Hepatocyte (in vitro differentiated cells): ENCODE measurements at regions not wholly inside any gene's neighbourhood (a gene's known extent, or its start where the extent isn't known, plus 50 kb on each side); places are given as distances from the start of the nearest gene placed in this dataset.
"Not testable (repeated sequence)": the region's sequence is repeated elsewhere in the genome, so short reads cannot be mapped to it uniquely, and the experiment has no call there.

Experiments used
- DNase-seq: peaks from one replicate; pipeline ENCODE4 v3.0.0-alpha.2; 2016; ENCODE audit warnings: low spot score
- H2AFZ ChIP-seq: fragments of 200-600 bp; sonication (generic); 2 replicates; pipeline ENCODE4 v1.6.0; 2016; ENCODE audit warnings: antibody characterized with exemption, mild to moderate bottlenecking
- H3K27ac ChIP-seq: fragments of 200-600 bp; sonication (generic); 2 replicates; pipeline ENCODE4 v1.5.1; 2016; ENCODE audit warnings: mild to moderate bottlenecking
- H3K27me3 ChIP-seq: fragments of 200-600 bp; sonication (generic); 2 replicates; pipeline ENCODE4 v1.6.1; 2016
- H3K36me3 ChIP-seq: fragments of 200-600 bp; sonication (generic); replicated peaks from 2 replicates; pipeline ENCODE4 v1.5.1; 2016; ENCODE audit warnings: low read depth; ENCODE audit not compliant: insufficient read depth
- H3K4me1 ChIP-seq: fragments of 200-600 bp; sonication (generic); 2 replicates; pipeline ENCODE4 v1.5.1; 2016; ENCODE audit warnings: mild to moderate bottlenecking, moderate library complexity; ENCODE audit not compliant: insufficient read depth
- H3K4me2 ChIP-seq: fragments of 200-600 bp; sonication (generic); 2 replicates; pipeline ENCODE4 v1.6.0; 2016
- H3K4me3 ChIP-seq: fragments of 200-600 bp; sonication (generic); 2 replicates; pipeline ENCODE4 v1.5.1; 2016; ENCODE audit warnings: mild to moderate bottlenecking
- H3K79me2 ChIP-seq: fragments of 200-600 bp; sonication (generic); 2 replicates; pipeline ENCODE4 v1.6.0; 2017; ENCODE audit warnings: mild to moderate bottlenecking
- H3K9me2 ChIP-seq: fragments of 200-600 bp; sonication (generic); replicated peaks from 2 replicates; pipeline ENCODE4 v1.6.0; 2017; ENCODE audit warnings: mild to moderate bottlenecking; ENCODE audit not compliant: insufficient read depth
- H3K9me3 ChIP-seq: fragments of 200-600 bp; sonication (generic); 2 replicates; pipeline ENCODE4 v1.5.1; 2016; ENCODE audit warnings: low read depth, mild to moderate bottlenecking
- H4K20me1 ChIP-seq: fragments of 200-600 bp; sonication (generic); 2 replicates; pipeline ENCODE4 v1.6.0; 2016; ENCODE audit warnings: mild to moderate bottlenecking; ENCODE audit not compliant: insufficient read depth, poor library complexity, severe bottlenecking
- EZH2 ChIP-seq: fragments of 200-600 bp; sonication (generic); IDR thresholded peaks from 2 replicates; pipeline ENCODE4 v1.6.1; 2016; ENCODE audit warnings: antibody characterized with exemption, mild to moderate bottlenecking, borderline replicate concordance
- EZH2phosphoT487 ChIP-seq: fragments of 200-600 bp; sonication (generic); IDR thresholded peaks from one replicate; pipeline ENCODE4 v1.6.1; 2018; ENCODE audit warnings: antibody characterized with exemption, mild to moderate bottlenecking, low read depth, moderate library complexity; ENCODE audit not compliant: unreplicated experiment, severe bottlenecking
- WGBS: methylation state at CpG from one replicate; pipeline ENCODE4 v1.1.6; 2016; ENCODE audit warnings: low lambda C conversion rate; ENCODE audit errors: missing lambda C conversion rate; 5-methylcytosine and 5-hydroxymethylcytosine counted together
- TF ChIP-seq, protein P1 (sequence below): fragments of 200-600 bp; sonication (generic); IDR thresholded peaks from 2 replicates; pipeline ENCODE4 v1.5.1; 2016; ENCODE audit warnings: antibody characterized with exemption, mild to moderate bottlenecking; ENCODE audit not compliant: poor library complexity

DNA sequence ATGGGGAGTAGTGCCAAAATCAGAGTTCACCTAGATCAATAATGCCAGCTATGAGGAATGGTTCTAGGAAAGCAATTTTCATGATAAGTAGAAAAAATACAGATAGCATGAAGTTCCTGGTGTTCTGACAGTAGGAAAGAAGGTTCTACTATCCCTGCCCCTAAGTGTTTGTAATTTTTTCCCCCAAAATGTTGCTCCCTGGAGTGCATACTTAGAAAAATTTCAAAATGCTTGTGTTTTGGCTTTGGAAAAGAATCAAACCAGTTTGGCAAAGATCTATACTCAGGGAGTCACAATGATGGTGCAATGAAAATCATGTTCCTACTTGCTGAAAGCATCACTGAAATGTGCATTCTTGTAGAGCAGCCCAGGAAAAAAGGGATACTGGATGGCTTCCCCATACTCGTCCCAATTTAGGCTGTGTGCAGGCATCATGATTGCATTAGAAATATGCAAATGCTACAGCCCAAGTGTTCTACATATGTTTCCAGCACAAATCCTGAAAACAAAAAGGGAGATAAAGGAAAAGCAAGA, 74.7 kb downstream of the LPAR4 start:
- DNase-seq, result no peak
- H2AFZ ChIP-seq, result no peak overlapping the region

DNA sequence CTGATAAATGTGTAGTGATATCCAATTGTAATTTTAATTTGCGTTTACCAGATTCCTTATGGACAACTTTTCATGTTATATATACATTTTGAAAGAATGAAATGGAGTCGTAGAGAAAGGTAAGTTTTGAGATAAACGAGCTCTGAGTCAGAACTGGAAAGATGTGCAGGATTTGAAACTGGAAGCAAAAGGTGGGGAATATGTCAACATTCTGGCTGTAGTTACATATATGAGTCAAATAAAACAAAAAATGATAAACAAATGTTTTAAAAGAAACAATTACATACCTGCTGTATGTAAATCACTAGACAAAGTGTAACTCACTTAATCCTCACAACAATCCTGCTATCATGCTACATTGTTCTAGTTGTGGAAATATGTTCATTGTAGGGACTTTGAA, 84.0 kb downstream of the LPAR4 start:
- Histone ChIP-seq H3K79me2 (no peaks in the 10 kb centered on the region), H3K4me1 (no peaks in the 10 kb centered on the region), H4K20me1 (no peaks in the 10 kb centered on the region), H3K27ac (no peak overlapping the region), H3K27me3 (no peaks in the 10 kb centered on the region), H3K9me3 (no peaks in the 10 kb centered on the region), H2AFZ (no peak overlapping the region), H3K4me3 (no peak overlapping the region), H3K36me3 (no peaks in the 10 kb centered on the region), H3K9me2 (no peaks in the 10 kb centered on the region), H3K4me2 (no peak overlapping the region)
- no peak for DNase-seq
- WGBS, result 69% methylated on average over 3 of the region's 3 CpGs
- no peak for TF ChIP-seq EZH2phosphoT487
- no peak for TF ChIP-seq EZH2
- TF ChIP-seq, protein P1, sequence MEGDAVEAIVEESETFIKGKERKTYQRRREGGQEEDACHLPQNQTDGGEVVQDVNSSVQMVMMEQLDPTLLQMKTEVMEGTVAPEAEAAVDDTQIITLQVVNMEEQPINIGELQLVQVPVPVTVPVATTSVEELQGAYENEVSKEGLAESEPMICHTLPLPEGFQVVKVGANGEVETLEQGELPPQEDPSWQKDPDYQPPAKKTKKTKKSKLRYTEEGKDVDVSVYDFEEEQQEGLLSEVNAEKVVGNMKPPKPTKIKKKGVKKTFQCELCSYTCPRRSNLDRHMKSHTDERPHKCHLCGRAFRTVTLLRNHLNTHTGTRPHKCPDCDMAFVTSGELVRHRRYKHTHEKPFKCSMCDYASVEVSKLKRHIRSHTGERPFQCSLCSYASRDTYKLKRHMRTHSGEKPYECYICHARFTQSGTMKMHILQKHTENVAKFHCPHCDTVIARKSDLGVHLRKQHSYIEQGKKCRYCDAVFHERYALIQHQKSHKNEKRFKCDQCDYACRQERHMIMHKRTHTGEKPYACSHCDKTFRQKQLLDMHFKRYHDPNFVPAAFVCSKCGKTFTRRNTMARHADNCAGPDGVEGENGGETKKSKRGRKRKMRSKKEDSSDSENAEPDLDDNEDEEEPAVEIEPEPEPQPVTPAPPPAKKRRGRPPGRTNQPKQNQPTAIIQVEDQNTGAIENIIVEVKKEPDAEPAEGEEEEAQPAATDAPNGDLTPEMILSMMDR, result no peak

More for the DNA sequence above, 74.7 kb downstream of the LPAR4 start:
- Histone ChIP-seq H3K27me3 (no peaks in the 10 kb centered on the region), H3K9me3 (no peaks in the 10 kb centered on the region), H3K27ac (no peak overlapping the region), H4K20me1 (no peaks in the 10 kb centered on the region), H3K79me2 (no peaks in the 10 kb centered on the region), H3K9me2 (no peaks in the 10 kb centered on the region), H3K4me1 (no peaks in the 10 kb centered on the region), H3K4me3 (no peak overlapping the region), H3K4me2 (no peak overlapping the region), H3K36me3 (no peaks in the 10 kb centered on the region)
- WGBS, result 64% methylated on average over 1 of the region's 1 CpG
- TF ChIP-seq, protein P1, result no peak
- no peak for TF ChIP-seq EZH2phosphoT487
- TF ChIP-seq EZH2, result no peak

DNA sequence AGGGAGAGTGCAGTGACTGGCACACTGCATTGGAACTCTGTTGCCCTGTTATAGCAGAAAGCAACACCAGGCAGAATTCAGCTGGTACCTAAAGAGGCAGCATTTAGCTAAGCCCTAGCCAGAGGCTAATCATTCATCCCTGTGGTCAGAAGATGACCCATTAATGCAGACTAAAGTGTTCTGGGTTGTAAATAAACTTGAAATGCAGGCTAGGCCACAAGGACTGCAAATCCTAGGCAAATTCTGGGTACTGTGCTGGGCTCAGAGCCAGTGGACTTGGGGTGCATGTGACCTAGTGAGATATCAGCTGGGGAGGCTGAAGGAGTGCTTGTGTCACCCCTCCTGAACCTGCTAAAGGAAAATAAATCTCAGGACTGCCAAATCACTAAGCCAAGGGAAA, 91.2 kb downstream of the LPAR4 start:
- Histone ChIP-seq H3K4me1 (no peaks in the 10 kb centered on the region), H3K27me3 (no peaks in the 10 kb centered on the region), H3K9me3 (no peaks in the 10 kb centered on the region), H3K79me2 (no peaks in the 10 kb centered on the region), H3K36me3 (no peaks in the 10 kb centered on the region), H3K27ac (no peak overlapping the region), H3K4me2 (no peak overlapping the region), H3K4me3 (no peak overlapping the region), H4K20me1 (no peaks in the 10 kb centered on the region), H3K9me2 (no peaks in the 10 kb centered on the region), H2AFZ (no peak overlapping the region)
- TF ChIP-seq EZH2phosphoT487 (no peak), EZH2 (no peak)
- TF ChIP-seq, protein P1, result no peak
- DNase-seq, result no peak

DNA sequence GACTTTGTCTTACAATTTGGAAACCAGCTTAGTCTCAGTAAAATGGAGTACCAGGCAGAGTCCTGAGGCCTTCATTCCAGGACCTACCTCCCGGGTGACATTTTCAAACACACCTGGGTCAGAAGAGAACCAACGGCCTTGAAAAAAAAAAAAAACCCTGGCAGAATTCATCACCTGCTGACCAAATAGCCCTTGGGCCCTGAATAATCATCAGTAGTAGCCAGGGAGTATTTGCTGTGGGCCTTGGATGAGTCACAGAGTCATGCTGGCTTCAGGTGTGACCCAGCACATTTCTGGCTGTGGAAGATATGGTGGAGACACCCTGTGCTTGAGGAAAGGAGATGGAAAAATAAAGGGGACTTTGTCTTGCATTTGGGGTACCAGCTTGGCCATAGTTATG, 92.2 kb downstream of the LPAR4 start:
- no peaks in the 10 kb centered on the region for H3K4me1 ChIP-seq
- no peaks in the 10 kb centered on the region for H3K9me3 ChIP-seq
- no peaks in the 10 kb centered on the region for H3K36me3 ChIP-seq
- no peak overlapping the region for H3K4me2 ChIP-seq
- no peaks in the 10 kb centered on the region for H3K9me2 ChIP-seq
- no peak overlapping the region for H3K27ac ChIP-seq
- no peaks in the 10 kb centered on the region for H3K27me3 ChIP-seq
- no peak overlapping the region for H3K4me3 ChIP-seq
- no peaks in the 10 kb centered on the region for H3K79me2 ChIP-seq
- TF ChIP-seq EZH2 (no peak), EZH2phosphoT487 (no peak)
- TF ChIP-seq, protein P1, result no peak
- 80% methylated on average over 2 of the region's 2 CpGs for WGBS
- no peak for DNase-seq
- H2AFZ ChIP-seq, result no peak overlapping the region
- no peaks in the 10 kb centered on the region for H4K20me1 ChIP-seq

DNA sequence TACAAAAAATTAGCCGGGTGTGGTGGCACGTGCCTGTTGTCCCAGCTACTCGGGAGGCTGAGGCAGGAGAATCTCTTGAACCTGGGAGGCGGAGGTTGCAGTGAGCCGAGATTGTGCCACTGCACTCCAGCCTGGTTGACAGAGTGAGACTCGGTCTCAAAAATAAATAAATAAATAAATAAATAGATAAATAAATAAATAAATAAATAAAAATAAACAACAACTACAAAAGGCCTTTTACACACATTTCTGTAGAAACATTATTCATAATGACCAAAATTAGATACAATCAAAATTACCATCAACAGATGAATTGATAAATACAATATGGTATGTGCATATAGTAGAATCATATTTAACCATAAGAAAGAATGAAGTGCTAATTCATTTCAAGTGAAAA, 96.7 kb downstream of the LPAR4 start:
- H3K4me2 ChIP-seq, H2AFZ ChIP-seq: not testable (repeated sequence)
- WGBS, result 82% methylated on average over 6 of the region's 6 CpGs

More for the DNA sequence above, 96.7 kb downstream of the LPAR4 start:
- not testable (repeated sequence) for H3K4me1 ChIP-seq, H3K27me3 ChIP-seq, H3K79me2 ChIP-seq, H3K36me3 ChIP-seq, H3K27ac ChIP-seq, H3K9me2 ChIP-seq, H3K9me3 ChIP-seq, H3K4me3 ChIP-seq, DNase-seq, H4K20me1 ChIP-seq
